GM23338 (cell line): ENCODE measurements at regions not wholly inside any gene's neighbourhood (a gene's known extent, or its start where the extent isn't known, plus 50 kb on each side); places are given as distances from the start of the nearest gene placed in this dataset.

Source experiments
- ATAC-seq: fragments of 200-7000 bp; cut with Tn5 transposase; 3 replicates; pipeline ENCODE4 v1.9.1; 2020
- DNase-seq: peaks from one replicate; pipeline ENCODE4 v3.0.0-alpha.2; 2015; ENCODE audit warnings: low spot score
- H2AFZ ChIP-seq: fragments of 200-600 bp; sonication (generic); 2 replicates; pipeline ENCODE4 v1.8.0; 2016; ENCODE audit warnings: antibody characterized with exemption, mild to moderate bottlenecking, moderate library complexity
- H3F3A ChIP-seq: fragments of 200-600 bp; sonication (generic); replicated peaks from 2 replicates; pipeline ENCODE4 v1.8.0; 2017; ENCODE audit warnings: antibody characterized with exemption, mixed run types, low read depth
- H3K27ac ChIP-seq: fragments of 200-600 bp; sonication (generic); 2 replicates; pipeline ENCODE4 v1.6.1; 2016; ENCODE audit warnings: low read depth
- H3K27me3 ChIP-seq: fragments of 200-600 bp; sonication (generic); 2 replicates; pipeline ENCODE4 v1.8.0; 2016; ENCODE audit warnings: mild to moderate bottlenecking, mixed run types, moderate library complexity; ENCODE audit not compliant: insufficient read depth
- H3K36me3 ChIP-seq: fragments of 200-600 bp; sonication (generic); 2 replicates; pipeline ENCODE4 v1.8.0; 2016; ENCODE audit warnings: mild to moderate bottlenecking; ENCODE audit not compliant: insufficient read depth
- H3K4me1 ChIP-seq: fragments of 200-600 bp; sonication (generic); 2 replicates; pipeline ENCODE4 v1.8.0; 2016; ENCODE audit warnings: mild to moderate bottlenecking, moderate library complexity; ENCODE audit not compliant: insufficient read depth
- H3K4me2 ChIP-seq: fragments of 200-600 bp; sonication (generic); 2 replicates; pipeline ENCODE4 v1.7.1; 2017; ENCODE audit warnings: mixed run types
- H3K4me3 ChIP-seq: fragments of 200-600 bp; sonication (generic); 2 replicates; pipeline ENCODE4 v1.6.1; 2016; ENCODE audit warnings: mixed run types
- H3K79me2 ChIP-seq: fragments of 200-600 bp; sonication (generic); replicated peaks from 2 replicates; pipeline ENCODE4 v1.8.0; 2017; ENCODE audit warnings: mild to moderate bottlenecking; ENCODE audit not compliant: insufficient read depth
- H3K9me2 ChIP-seq: fragments of 200-600 bp; sonication (generic); 2 replicates; pipeline ENCODE4 v1.8.0; 2017; ENCODE audit not compliant: insufficient read depth
- H4K20me1 ChIP-seq: fragments of 200-600 bp; sonication (generic); replicated peaks from 2 replicates; pipeline ENCODE4 v1.8.0; 2017; ENCODE audit warnings: mild to moderate bottlenecking; ENCODE audit not compliant: insufficient read depth
- H3K27ac Mint-ChIP-seq: 2 replicates; pipeline ENCODE4 v1.8.0; 2020; ENCODE audit warnings: inconsistent platforms, mild to moderate bottlenecking, moderate library complexity, mixed read lengths
- H3K27me3 Mint-ChIP-seq: 3 replicates; pipeline ENCODE4 v1.8.0; 2022; ENCODE audit warnings: low read depth, mild to moderate bottlenecking, moderate library complexity, mixed read lengths, inconsistent platforms; ENCODE audit not compliant: insufficient read depth, poor library complexity
- H3K36me3 Mint-ChIP-seq: 3 replicates; pipeline ENCODE4 v1.8.0; 2021; ENCODE audit warnings: low read depth, mild to moderate bottlenecking, inconsistent platforms, moderate library complexity, mixed read lengths
- H3K4me1 Mint-ChIP-seq: 3 replicates; pipeline ENCODE4 v1.8.0; 2020; ENCODE audit warnings: mild to moderate bottlenecking, inconsistent platforms, mixed read lengths
- H3K4me3 Mint-ChIP-seq: 3 replicates; pipeline ENCODE4 v1.8.0; 2021; ENCODE audit warnings: moderate library complexity, mild to moderate bottlenecking, inconsistent platforms, mixed read lengths
- H3K9me3 Mint-ChIP-seq: 3 replicates; pipeline ENCODE4 v1.8.0; 2020; ENCODE audit warnings: moderate library complexity, mild to moderate bottlenecking, inconsistent platforms, mixed read lengths
- CREB1 ChIP-seq: fragments of 250-450 bp; sonication (Bioruptor Pico); IDR thresholded peaks from 2 replicates; pipeline ENCODE4 v1.5.0; 2020; ENCODE audit warnings: low read depth, mild to moderate bottlenecking, moderate library complexity
- EZH2 ChIP-seq: fragments of 200-600 bp; sonication (generic); IDR thresholded peaks from one replicate; pipeline ENCODE4 v1.8.0; 2017; ENCODE audit warnings: antibody characterized with exemption, mild to moderate bottlenecking, low read depth; ENCODE audit not compliant: unreplicated experiment
- EZH2phosphoT487 ChIP-seq: fragments of 200-600 bp; sonication (generic); IDR thresholded peaks from one replicate; pipeline ENCODE4 v1.8.1; 2018; ENCODE audit warnings: antibody characterized with exemption; ENCODE audit not compliant: unreplicated experiment
- JUNB ChIP-seq: IDR thresholded peaks from one replicate; pipeline ENCODE4 v1.6.1; 2016; ENCODE audit warnings: antibody characterized with exemption; ENCODE audit not compliant: unreplicated experiment
- NANOG ChIP-seq: IDR thresholded peaks from 2 replicates; pipeline ENCODE4 v1.6.1; 2016; ENCODE audit warnings: antibody characterized with exemption, borderline replicate concordance
- POLR2AphosphoS5 ChIP-seq: IDR thresholded peaks from 2 replicates; pipeline ENCODE4 v1.6.1; 2016; ENCODE audit warnings: antibody characterized with exemption, low read depth
- STAT1 ChIP-seq: IDR thresholded peaks from one replicate; pipeline ENCODE4 v1.6.1; 2016; ENCODE audit warnings: antibody characterized with exemption; ENCODE audit not compliant: unreplicated experiment
- ZNF114 ChIP-seq: fragments of 250-450 bp; sonication (Bioruptor Pico); IDR thresholded peaks from 2 replicates; pipeline ENCODE4 v1.5.0; 2020; ENCODE audit warnings: mild to moderate bottlenecking, moderate library complexity
- ZNF331 ChIP-seq: fragments of 250-450 bp; sonication (Bioruptor Pico); IDR thresholded peaks from 2 replicates; pipeline ENCODE4 v1.5.0; 2020; ENCODE audit warnings: low read depth, mild to moderate bottlenecking, moderate library complexity
- TF ChIP-seq, protein P1 (sequence below), 2 experiments: fragments of 200-600 bp in 1 of 2; sonication (generic) in 1 of 2; conservative IDR thresholded peaks; 2 replicates each; pipeline versions ENCODE4 v1.5.1 to v1.6.1; 2016 to 2017; ENCODE audit warnings: antibody characterized with exemption in 2 of 2, low read depth in 2 of 2, mild to moderate bottlenecking in 2 of 2, moderate library complexity in 1 of 2
- TF ChIP-seq, protein P2 (sequence below): IDR thresholded peaks from one replicate; pipeline ENCODE4 v1.6.1; 2018; ENCODE audit warnings: antibody characterized with exemption; ENCODE audit not compliant: unreplicated experiment
- TF ChIP-seq, protein P3 (sequence below): IDR thresholded peaks from 2 replicates; pipeline ENCODE4 v1.6.1; 2016; ENCODE audit warnings: antibody characterized with exemption
- TF ChIP-seq, protein P4 (sequence below): fragments of 250-450 bp; sonication (Bioruptor Pico); IDR thresholded peaks from 2 replicates; pipeline ENCODE4 v1.5.0; 2020; ENCODE audit warnings: mild to moderate bottlenecking, moderate library complexity

DNA sequence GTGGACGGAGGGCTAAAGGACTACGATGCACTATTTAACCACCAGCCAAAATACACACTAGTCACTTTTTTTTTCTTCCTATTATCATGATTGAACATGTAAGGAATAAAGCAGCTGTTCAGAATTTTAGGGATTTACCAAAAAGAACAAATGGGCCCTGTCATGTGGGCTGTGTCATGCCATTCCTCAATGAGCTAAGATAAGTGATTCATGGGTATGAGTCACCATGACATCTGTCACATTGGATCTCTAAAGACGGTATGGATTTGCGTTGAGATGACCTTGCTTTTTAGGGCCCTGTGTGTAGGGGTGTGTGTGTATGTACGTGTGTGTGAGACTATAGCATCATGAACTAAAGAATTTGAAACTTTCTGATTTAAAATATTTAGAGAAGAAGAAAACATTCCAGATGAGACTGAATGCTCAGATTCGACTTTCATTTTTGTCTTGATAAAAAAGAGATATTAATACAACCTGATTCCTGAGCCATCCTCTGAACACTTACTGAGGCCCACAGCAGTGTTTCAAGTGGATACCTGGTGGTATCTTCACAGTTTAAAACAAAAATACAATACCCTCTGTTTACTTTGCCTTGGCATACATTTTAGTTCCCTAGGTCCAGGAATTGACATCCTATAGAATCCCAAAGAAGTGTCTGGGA, 246.1 kb upstream of the DUSP10 start:
- Histone ChIP-seq H4K20me1 (no peaks in the 10 kb centered on the region), H3F3A (no peaks in the 10 kb centered on the region), H3K4me1 (no peaks in the 10 kb centered on the region), H3K27me3 (no peaks in the 10 kb centered on the region), H3K27ac (no peak overlapping the region), H3K36me3 (no peaks in the 10 kb centered on the region), H3K79me2 (no peaks in the 10 kb centered on the region), H2AFZ (no peak overlapping the region), H3K4me2 (no peak overlapping the region), H3K4me3 (no peak overlapping the region), H3K9me2 (peaks cover 5% of the 10 kb centered on the region; the same call in 1 of the 2 replicates)
- DNase-seq: no peak
- Mint-ChIP-seq H3K9me3 (no peaks in the 10 kb centered on the region; the same call in 2 of the 3 replicates), H3K36me3 (no peaks in the 10 kb centered on the region), H3K4me1 (peaks cover 4% of the 10 kb centered on the region; the same call in 2 of the 3 replicates), H3K27ac (no peak overlapping the region), H3K4me3 (no peak overlapping the region), H3K27me3 (no peaks in the 10 kb centered on the region)
- ATAC-seq: no peak
- TF ChIP-seq POLR2AphosphoS5: no peak
- no peak for TF ChIP-seq CREB1 (CRISPR knock-in tag)
- no peak for TF ChIP-seq NANOG
- TF ChIP-seq, protein P1, sequence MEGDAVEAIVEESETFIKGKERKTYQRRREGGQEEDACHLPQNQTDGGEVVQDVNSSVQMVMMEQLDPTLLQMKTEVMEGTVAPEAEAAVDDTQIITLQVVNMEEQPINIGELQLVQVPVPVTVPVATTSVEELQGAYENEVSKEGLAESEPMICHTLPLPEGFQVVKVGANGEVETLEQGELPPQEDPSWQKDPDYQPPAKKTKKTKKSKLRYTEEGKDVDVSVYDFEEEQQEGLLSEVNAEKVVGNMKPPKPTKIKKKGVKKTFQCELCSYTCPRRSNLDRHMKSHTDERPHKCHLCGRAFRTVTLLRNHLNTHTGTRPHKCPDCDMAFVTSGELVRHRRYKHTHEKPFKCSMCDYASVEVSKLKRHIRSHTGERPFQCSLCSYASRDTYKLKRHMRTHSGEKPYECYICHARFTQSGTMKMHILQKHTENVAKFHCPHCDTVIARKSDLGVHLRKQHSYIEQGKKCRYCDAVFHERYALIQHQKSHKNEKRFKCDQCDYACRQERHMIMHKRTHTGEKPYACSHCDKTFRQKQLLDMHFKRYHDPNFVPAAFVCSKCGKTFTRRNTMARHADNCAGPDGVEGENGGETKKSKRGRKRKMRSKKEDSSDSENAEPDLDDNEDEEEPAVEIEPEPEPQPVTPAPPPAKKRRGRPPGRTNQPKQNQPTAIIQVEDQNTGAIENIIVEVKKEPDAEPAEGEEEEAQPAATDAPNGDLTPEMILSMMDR (conservative IDR thresholded peaks at IDR 0.05; ENCODE audit: low read depth in 2 of 2): no peak
- TF ChIP-seq EZH2phosphoT487: no peak
- no peak for TF ChIP-seq EZH2
- TF ChIP-seq, protein P2, sequence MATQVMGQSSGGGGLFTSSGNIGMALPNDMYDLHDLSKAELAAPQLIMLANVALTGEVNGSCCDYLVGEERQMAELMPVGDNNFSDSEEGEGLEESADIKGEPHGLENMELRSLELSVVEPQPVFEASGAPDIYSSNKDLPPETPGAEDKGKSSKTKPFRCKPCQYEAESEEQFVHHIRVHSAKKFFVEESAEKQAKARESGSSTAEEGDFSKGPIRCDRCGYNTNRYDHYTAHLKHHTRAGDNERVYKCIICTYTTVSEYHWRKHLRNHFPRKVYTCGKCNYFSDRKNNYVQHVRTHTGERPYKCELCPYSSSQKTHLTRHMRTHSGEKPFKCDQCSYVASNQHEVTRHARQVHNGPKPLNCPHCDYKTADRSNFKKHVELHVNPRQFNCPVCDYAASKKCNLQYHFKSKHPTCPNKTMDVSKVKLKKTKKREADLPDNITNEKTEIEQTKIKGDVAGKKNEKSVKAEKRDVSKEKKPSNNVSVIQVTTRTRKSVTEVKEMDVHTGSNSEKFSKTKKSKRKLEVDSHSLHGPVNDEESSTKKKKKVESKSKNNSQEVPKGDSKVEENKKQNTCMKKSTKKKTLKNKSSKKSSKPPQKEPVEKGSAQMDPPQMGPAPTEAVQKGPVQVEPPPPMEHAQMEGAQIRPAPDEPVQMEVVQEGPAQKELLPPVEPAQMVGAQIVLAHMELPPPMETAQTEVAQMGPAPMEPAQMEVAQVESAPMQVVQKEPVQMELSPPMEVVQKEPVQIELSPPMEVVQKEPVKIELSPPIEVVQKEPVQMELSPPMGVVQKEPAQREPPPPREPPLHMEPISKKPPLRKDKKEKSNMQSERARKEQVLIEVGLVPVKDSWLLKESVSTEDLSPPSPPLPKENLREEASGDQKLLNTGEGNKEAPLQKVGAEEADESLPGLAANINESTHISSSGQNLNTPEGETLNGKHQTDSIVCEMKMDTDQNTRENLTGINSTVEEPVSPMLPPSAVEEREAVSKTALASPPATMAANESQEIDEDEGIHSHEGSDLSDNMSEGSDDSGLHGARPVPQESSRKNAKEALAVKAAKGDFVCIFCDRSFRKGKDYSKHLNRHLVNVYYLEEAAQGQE: no peak
- TF ChIP-seq, protein P3, sequence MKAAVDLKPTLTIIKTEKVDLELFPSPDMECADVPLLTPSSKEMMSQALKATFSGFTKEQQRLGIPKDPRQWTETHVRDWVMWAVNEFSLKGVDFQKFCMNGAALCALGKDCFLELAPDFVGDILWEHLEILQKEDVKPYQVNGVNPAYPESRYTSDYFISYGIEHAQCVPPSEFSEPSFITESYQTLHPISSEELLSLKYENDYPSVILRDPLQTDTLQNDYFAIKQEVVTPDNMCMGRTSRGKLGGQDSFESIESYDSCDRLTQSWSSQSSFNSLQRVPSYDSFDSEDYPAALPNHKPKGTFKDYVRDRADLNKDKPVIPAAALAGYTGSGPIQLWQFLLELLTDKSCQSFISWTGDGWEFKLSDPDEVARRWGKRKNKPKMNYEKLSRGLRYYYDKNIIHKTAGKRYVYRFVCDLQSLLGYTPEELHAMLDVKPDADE: no peak
- no peak for TF ChIP-seq ZNF331 (CRISPR knock-in tag)
- no peak for TF ChIP-seq JUNB
- no peak for TF ChIP-seq STAT1
- TF ChIP-seq ZNF114 (CRISPR knock-in tag): no peak
- TF ChIP-seq, protein P4, sequence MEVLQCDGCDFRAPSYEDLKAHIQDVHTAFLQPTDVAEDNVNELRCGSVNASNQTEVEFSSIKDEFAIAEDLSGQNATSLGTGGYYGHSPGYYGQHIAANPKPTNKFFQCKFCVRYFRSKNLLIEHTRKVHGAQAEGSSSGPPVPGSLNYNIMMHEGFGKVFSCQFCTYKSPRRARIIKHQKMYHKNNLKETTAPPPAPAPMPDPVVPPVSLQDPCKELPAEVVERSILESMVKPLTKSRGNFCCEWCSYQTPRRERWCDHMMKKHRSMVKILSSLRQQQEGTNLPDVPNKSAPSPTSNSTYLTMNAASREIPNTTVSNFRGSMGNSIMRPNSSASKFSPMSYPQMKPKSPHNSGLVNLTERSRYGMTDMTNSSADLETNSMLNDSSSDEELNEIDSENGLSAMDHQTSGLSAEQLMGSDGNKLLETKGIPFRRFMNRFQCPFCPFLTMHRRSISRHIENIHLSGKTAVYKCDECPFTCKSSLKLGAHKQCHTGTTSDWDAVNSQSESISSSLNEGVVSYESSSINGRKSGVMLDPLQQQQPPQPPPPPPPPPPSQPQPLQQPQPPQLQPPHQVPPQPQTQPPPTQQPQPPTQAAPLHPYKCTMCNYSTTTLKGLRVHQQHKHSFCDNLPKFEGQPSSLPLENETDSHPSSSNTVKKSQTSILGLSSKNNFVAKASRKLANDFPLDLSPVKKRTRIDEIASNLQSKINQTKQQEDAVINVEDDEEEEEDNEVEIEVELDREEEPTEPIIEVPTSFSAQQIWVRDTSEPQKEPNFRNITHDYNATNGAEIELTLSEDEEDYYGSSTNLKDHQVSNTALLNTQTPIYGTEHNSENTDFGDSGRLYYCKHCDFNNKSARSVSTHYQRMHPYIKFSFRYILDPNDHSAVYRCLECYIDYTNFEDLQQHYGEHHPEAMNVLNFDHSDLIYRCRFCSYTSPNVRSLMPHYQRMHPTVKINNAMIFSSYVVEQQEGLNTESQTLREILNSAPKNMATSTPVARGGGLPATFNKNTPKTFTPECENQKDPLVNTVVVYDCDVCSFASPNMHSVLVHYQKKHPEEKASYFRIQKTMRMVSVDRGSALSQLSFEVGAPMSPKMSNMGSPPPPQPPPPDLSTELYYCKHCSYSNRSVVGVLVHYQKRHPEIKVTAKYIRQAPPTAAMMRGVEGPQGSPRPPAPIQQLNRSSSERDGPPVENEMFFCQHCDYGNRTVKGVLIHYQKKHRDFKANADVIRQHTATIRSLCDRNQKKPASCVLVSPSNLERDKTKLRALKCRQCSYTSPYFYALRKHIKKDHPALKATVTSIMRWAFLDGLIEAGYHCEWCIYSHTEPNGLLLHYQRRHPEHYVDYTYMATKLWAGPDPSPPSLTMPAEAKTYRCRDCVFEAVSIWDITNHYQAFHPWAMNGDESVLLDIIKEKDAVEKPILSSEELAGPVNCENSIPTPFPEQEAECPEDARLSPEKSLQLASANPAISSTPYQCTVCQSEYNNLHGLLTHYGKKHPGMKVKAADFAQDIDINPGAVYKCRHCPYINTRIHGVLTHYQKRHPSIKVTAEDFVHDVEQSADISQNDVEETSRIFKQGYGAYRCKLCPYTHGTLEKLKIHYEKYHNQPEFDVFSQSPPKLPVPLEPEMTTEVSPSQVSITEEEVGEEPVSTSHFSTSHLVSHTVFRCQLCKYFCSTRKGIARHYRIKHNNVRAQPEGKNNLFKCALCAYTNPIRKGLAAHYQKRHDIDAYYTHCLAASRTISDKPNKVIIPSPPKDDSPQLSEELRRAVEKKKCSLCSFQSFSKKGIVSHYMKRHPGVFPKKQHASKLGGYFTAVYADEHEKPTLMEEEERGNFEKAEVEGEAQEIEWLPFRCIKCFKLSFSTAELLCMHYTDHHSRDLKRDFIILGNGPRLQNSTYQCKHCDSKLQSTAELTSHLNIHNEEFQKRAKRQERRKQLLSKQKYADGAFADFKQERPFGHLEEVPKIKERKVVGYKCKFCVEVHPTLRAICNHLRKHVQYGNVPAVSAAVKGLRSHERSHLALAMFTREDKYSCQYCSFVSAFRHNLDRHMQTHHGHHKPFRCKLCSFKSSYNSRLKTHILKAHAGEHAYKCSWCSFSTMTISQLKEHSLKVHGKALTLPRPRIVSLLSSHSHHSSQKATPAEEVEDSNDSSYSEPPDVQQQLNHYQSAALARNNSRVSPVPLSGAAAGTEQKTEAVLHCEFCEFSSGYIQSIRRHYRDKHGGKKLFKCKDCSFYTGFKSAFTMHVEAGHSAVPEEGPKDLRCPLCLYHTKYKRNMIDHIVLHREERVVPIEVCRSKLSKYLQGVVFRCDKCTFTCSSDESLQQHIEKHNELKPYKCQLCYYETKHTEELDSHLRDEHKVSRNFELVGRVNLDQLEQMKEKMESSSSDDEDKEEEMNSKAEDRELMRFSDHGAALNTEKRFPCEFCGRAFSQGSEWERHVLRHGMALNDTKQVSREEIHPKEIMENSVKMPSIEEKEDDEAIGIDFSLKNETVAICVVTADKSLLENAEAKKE (CRISPR knock-in tag): no peak
